NCI-H69 (cell line): ENCODE measurements at regions not wholly inside any gene's neighbourhood (a gene's known extent, or its start where the extent isn't known, plus 50 kb on each side); places are given as distances from the start of the nearest gene placed in this dataset.
"Not testable (repeated sequence)": the region's sequence is repeated elsewhere in the genome, so short reads cannot be mapped to it uniquely, and the experiment has no call there.

Experiments used
- DNase-seq: peaks from one replicate; lab custom pipeline; 2025; lab: John Stamatoyannopoulos, UW

DNA sequence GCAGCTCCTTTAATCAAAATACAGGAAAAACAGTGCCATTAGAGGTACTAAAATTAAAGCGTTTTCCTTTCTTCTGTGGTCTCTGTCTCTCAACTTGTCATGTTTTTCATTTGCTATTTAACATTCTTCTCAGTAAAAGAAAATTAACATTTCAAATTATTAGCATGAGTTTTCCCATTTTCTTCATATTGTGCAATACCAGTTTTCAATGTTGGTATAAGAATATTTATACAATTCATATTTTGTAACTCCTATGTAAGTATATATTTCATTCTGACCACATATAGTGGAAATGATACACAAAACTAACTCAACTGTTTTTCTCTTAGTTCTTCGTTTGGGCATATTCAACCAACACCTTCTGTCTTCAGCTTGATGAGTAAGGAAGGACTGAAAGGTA lies 308.3 kb downstream of the HS3ST1 start:
- DNase-seq: no peak

DNA sequence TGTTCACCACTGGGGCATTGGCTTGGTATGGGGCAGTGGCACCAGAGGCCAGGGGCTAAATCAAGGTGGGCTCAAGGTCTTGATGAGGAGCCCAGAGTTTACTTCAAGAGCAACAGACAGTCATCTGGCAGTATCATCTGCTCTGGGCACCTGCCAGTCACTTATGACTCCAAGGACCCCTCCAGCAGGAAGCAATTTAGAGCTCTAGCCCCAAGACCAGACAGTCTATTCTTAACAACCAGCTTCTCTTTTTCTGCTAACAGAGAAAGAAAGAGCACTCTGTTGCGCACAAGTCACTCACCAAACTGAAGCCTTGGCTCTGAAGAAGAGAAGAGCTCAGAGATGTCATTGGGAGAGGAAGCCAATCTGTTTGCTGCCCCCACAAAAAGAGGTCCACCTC lies 309.2 kb downstream of the HS3ST1 start:
- DNase-seq: no peak

DNA sequence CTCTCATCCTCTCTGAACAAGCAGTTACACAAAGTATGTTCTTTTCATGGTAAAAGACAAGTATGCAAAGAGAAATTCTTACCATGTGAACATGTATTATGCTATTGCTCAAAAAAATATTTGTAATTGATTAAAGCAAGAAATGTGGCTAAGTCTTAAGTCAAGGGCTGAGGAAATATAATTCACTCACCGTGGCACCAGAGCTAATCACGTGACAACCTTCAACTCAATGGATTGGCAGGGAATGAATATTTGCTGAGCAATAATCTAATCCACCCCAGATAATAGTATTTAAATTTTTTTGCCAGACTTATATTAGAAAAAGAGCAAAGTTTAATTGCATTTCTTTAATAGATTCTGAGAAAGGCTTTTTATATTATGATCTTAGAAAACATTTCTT lies 310.2 kb downstream of the HS3ST1 start:
- DNase-seq: no peak

DNA sequence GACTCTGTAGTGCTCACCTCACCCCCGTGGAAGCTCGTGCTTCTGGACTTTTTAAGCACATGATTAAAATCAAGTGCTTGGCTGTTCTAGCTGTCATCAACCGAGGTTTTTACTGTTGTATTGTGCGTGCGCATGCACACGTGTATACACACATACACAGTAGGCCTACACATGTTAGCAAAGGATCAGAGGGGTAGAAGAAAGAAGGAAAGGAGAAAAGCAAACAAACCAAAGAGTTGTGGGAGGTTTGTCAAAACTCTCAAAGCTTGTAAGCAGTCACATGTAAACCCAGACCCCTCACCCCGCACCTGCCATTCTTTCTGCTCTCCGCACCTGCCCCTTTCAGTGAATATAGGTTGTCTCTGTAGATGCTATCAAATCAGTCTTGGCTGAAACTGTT lies 311.8 kb downstream of the HS3ST1 start:
- no peak for DNase-seq

DNA sequence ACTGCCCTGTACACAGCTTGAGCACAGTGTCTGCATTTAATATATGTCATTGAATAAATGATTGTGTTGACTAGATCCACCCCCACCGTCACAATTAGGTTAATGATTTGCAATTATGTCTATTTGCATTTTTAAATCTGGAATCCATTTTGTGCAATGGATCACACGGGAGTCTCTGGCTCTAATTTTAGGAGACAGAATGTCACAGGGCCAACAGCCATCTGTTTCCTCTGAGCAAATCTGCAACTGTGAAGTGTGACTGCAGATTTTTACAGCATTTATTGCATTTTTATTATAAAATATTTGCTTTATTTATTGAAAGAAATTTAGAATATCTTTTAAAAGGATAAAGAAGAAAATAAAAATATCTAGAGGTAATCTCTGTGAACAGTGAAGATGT lies 316.8 kb downstream of the HS3ST1 start:
- peak; percentile 86 for DNase-seq

DNA sequence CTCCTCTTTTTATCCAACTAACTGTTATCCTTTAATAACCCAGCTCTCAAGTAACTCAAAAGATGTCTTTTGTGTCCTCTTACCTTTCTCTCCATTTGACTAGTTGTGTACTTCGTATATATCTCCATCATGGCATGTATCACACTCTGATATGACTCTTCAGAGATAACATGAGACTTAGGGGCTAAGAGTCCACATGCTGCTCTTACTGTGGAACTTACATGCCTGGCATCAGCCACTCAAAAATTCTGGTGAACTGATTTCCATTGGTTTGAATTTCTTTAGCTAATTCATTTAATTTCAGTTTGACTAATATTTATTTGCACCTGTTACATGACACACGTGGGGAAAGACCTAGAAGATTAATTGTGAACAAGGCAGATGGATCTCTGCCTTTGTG lies 317.3 kb downstream of the HS3ST1 start:
- DNase-seq: no peak

- peak; percentile 11 for DNase-seq
These were observed 321.9 kb downstream of the HS3ST1 start for GRCh38 chr4:11106759-11107158.

DNA sequence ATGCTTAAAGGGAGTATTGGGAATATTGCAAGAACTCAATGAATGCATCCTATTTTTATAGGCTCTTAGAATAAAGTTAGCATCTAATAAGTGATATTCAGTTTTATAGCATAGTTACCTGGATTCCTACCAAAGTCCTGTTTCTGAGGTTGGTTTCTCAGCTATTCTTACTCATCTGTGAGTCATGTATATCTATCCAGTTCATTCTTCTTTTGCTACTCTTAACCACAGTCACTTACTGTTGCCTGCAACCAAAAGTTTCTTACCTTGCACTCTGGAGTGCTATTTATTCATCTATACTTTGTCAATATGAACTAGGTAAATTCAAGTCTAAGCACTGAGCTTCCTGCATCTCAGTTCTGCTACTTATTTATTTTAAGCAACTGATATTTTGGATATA lies 322.5 kb downstream of the HS3ST1 start:
- DNase-seq: no peak

DNA sequence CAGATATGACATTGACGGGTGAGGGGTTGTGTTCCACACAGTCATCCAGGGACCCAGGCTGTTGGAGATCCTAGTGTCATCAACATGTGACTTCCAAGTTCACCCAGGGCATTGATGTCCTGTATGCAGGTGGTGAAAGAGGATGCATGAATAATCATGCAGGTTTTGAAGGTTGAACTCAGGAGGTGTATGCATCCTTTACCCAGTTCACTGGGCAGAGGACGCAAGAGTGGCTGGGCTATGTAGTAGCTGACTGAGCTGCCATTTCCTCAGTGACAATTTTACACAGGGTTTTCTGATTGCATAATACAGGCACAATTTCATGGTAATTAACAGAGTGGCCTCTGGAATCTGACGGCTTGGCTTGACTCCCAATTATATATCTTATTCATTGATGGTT lies 323.0 kb downstream of the HS3ST1 start:
- no peak for DNase-seq

DNA sequence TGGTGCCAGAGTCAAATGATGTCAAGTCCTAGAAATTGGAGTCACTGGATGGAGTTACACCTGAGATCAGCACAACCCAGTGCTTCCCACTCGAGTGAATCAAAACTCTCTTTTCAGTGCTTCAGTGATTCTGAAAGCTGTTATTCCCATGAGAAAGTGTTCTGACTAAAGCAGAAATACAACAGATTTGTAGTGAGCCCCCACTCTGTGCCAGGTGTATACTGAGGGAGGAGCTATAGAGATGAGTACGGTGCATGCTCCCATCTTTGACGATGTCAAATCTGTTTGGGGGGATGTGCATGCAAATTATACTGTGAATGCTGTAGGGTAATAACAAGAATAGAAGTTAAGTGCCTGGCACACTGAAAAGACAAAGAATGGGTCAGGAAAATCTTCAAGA lies 330.2 kb downstream of the HS3ST1 start:
- DNase-seq: no peak

DNA sequence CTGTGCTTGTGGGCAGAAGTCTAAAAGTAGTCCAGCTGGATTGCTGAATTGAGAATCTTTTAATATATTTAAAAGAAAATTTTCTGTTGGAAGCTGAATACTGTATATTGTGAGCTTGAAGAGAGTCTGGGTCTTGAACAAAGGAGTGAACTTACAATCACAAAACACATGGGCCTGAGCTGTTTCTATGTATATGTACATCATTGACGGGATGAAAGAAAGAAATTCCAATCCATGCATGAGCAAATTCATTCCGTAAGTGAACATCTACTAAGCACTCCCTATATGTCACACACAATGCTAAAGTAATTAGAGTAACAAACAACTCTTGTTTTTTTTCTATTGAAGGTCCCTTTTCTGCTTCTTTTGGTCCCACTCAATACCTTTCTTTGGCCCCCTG lies 331.0 kb downstream of the HS3ST1 start:
- no peak for DNase-seq

DNA sequence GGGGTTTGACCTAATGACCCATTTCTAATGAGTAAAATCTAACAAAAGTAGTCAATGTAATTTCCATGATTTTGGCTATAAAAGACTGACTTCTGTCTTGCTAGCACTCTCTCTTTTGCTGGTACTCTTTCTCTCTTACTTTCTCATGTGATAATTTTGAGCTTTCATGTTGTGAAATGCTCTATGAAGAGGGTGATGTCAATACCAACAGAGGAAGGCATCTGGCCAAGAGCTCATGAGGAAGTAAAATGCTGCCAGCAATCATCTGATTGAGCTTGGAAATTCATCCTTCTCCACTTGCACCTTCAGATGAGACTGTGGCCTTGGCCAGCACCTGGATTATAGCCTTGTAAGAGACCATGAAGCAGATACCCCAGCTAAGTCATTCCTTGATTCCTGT lies 347.7 kb downstream of the HS3ST1 start:
- DNase-seq: no peak

DNA sequence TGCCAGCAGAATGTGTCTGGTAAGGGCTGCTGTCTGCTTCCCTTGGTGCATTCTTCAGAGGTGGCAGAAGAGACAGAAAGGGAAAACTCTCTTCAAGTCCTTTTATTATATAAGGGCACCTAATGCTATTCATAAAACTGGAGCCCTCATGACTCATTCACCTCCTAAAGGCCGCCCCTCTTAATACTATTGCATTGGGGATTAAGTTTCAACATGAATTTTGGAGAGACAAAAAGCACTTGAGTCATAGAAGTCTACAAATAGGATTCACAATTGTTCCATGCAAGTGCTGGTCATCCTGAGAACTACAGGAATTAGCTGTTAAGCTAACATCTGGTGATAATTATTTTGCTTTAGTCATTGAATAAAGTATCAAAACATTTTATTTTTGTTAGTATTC lies 349.5 kb downstream of the HS3ST1 start:
- DNase-seq: peak; percentile 38

- DNase-seq: peak; percentile 43
These were observed 354.0 kb downstream of the HS3ST1 start for GRCh38 chr4:11074581-11075241.

- peak; percentile 71 for DNase-seq
These were observed 355.1 kb downstream of the HS3ST1 start for GRCh38 chr4:11073621-11074051.

DNA sequence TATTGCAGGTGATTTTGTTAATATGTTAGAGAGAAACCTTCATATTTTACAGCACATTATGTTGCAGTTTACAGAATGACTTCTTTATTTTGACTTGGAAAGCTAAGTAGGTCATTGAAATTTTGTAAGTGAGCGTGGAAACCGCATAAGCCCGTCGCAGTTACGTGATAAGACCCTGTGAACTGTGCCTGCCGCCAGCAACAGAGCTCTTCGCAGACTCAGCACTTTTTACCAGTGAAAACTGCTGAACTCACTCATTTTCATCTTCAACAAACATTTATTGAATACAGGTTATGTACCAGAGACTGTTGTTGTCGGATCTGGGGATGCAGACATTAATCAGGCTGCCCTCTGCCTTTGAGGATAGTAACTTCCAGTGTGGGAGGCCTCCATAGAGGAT lies 355.7 kb downstream of the HS3ST1 start:
- no peak for DNase-seq

DNA sequence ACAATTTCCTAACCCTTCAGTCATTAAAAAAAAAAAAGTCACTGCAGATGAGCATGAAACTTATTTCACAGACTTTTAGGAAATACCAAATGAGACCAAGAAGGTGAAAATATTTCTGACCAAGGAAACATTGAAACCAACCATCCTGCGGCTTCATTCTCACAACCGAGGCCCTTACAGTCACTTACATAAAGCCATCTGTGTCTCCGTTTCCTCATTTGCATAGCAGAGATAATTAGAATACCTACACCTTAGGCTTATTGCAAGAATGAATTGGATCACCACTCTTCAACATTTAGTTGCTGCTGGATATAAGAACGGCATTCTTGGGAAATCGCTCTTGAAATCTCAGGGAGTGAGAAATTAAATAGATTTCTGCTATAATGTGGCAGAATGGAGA lies 356.2 kb downstream of the HS3ST1 start:
- no peak for DNase-seq

- DNase-seq: peak; percentile 17
These were observed 357.9 kb downstream of the HS3ST1 start for GRCh38 chr4:11070813-11071212.

DNA sequence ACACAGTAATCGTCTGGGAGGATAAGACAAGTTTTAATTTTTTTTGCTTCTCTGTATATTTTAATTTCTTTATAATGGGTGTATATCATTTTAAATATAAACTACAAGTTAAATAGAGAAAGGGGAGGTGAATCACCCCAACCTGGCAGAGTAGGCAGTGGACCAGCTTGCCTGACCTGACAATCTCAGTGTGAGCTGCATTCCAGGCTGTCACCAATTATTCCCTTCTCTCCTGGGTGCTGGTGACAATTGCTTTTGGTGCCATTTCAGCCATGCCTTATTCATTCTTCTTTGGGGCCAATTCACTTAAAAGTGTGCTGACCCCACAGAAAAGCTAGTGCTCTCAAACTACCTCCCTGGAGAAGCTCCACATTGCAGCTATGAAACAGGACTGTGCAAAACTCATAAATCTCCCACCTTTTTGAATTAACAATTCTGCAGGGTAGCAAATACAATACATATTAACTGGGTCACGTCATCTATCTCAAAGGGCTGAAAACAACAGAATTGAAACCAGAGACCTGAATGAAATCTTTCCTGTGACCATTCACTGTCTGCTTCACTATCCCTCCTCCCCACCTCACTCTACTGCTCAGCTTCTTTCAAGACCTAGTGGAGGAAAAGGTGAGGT lies 359.0 kb downstream of the HS3ST1 start:
- peak; percentile 12 for DNase-seq

- no peak for DNase-seq
These were observed 359.6 kb downstream of the HS3ST1 start for GRCh38 chr4:11069083-11069482.

DNA sequence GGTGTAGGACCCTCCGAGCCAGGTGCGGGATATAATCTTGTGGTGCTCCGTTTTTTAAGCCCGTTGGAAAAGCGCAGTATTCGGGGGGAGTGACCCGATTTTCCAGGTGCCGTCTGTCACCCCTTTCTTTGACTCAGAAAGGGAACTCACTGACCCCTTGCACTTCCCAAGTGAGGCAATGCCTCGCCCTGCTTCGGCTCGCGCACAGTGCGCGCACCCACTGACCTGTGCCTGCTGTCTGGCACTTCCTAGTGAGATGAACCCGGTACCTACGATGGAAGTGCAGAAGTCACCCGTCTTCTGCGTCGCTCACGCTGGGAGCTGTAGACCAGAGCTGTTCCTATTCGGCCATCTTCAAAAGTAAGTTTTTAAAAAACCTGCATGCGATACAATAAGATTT lies 362.1 kb downstream of the HS3ST1 start:
- DNase-seq: peak; percentile 67

GRCh38 chr4:11060637-11061036 lies 368.1 kb downstream of the HS3ST1 start:
- DNase-seq: not testable (repeated sequence)

DNA sequence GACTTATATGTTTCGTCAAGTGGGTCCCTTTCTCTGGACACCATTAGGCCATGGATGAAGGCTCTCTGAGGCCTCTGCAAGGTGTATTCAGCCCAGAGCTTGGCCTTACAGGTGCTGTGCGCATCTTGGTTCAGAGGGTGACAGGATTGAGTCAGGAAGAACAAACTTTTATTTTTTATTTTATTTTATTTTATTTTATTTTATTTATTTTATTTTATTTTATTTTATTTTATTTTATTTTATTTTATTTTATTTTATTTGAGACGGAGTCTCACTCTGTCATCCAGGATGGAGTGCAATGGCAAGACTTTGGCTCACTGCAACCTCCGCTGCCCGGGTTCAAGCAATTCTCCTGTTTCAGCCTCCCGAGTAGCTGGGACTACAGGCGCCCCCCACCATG lies 370.4 kb upstream of the CLNK start:
- DNase-seq: not testable (repeated sequence)

DNA sequence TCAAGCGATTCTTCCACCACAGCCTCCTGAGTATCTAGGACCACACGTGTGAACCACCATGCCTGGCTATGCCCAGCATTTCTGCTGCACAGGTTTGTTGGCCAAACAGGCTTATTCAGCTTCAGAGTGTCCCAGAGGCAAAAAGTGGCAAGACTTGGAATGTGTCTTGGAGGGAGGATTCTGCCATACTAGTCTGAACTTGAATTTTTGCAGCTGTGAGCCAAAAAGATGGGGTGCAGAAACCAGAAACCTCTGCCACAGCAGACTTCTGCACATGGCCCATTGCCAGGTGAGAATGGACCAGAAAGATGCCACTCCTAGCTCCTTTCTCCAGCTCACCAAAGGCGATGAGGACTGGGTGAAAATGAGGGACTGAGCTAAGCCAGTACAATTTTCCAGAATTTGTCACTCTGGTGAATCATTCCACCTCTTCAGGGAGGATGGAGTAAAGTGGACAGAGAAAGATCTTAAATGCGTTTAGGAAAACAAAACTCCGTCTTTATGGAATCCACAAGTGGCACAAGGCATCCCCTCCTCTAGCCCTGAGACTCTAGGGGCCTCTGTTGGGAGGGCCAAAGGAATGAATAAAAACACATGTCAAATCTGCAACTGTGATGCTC lies 369.1 kb upstream of the CLNK start:
- DNase-seq: no peak
